ENCODE measurements at regions not wholly inside any gene's neighbourhood (a gene's known extent, or its start where the extent isn't known, plus 50 kb on each side); places are given as distances from the start of the nearest gene placed in this dataset.

DNA sequence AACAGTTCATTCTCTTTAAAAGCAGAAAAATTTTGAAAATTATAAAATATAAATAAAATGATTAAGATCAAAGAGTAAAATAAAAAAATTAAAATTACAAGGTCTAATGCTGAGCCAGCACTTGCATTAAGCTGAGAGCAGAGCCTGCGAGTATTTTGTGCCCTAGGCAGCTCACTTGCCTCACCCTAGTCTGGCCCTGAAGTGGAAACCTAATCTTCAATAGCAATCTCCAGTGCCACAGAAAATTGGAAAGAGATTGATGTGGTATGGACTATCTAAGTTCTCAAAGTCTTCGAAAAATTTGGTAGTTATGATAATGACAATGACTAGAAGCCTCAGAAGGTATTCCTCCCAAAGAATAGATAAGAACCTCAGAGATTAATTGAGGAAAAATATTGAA, 459.4 kb upstream of the CBLB start:
- TF ChIP-seq POLR2A (IDR thresholded peaks at IDR 0.05) (no peak), POLR2AphosphoS5 (IDR thresholded peaks at IDR 0.05) (no peak), EP300 (IDR thresholded peaks at IDR 0.05; ENCODE audit: low read depth) (no peak)
- TF ChIP-seq, protein P1, sequence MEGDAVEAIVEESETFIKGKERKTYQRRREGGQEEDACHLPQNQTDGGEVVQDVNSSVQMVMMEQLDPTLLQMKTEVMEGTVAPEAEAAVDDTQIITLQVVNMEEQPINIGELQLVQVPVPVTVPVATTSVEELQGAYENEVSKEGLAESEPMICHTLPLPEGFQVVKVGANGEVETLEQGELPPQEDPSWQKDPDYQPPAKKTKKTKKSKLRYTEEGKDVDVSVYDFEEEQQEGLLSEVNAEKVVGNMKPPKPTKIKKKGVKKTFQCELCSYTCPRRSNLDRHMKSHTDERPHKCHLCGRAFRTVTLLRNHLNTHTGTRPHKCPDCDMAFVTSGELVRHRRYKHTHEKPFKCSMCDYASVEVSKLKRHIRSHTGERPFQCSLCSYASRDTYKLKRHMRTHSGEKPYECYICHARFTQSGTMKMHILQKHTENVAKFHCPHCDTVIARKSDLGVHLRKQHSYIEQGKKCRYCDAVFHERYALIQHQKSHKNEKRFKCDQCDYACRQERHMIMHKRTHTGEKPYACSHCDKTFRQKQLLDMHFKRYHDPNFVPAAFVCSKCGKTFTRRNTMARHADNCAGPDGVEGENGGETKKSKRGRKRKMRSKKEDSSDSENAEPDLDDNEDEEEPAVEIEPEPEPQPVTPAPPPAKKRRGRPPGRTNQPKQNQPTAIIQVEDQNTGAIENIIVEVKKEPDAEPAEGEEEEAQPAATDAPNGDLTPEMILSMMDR (IDR thresholded peaks at IDR 0.05), result no peak

All from transverse colon (tissue), 4 donors.